HepG2 (cell line): ENCODE measurements at regions not wholly inside any gene's neighbourhood (a gene's known extent, or its start where the extent isn't known, plus 50 kb on each side); places are given as distances from the start of the nearest gene placed in this dataset.

Source experiments
- ATAC-seq: fragments of 200-7000 bp; cut with Tn5 transposase; 3 replicates; pipeline ENCODE4 v1.9.1; 2020; ENCODE audit warnings: mild to moderate bottlenecking, moderate library complexity
- BruUV-seq: library from RNA; stranded (reverse); fragments of 400-500 nt; replicated peaks from 2 replicates; lab custom pipeline; 2021; lab: Mats Ljungman, UMichigan
- CTCF ChIA-PET: fragments of 300-600 bp; formaldehyde crosslinking; extraction: SDS; loops from one replicate; lab custom pipeline; 2021; ENCODE audit warnings: low total read pairs, inconsistent platforms, low intra/inter-chr PET ratio; lab: Yijun Ruan, JAX
- POLR2A ChIA-PET: fragments of 350-600 bp; sonication (Branson Sonifier 250); formaldehyde crosslinking; loops from one replicate; lab custom pipeline; 2020; ENCODE audit warnings: antibody characterized with exemption, inconsistent platforms; lab: Yijun Ruan, JAX
- DNase-seq: peaks from one replicate; pipeline ENCODE4 v3.0.0-alpha.2; 2015; ENCODE audit warnings: low spot score
- FAIRE-seq: peaks from 3 replicates; lab custom pipeline; 2011; peaks lifted over from hg19 to GRCh38; lab: Jason Lieb, UNC
- H2AFZ ChIP-seq: one replicate; pipeline ENCODE4 v1.6.1; 2011; ENCODE audit warnings: low read length, inconsistent platforms
- H3K27ac ChIP-seq: fragments of 300-600 bp; 3 replicates; pipeline ENCODE4 v1.8.0; 2011; ENCODE audit warnings: mixed run types, mild to moderate bottlenecking, mixed read lengths, low read length, inconsistent platforms; ENCODE audit not compliant: insufficient read depth; ENCODE audit errors: extremely low read length
- H3K27me3 ChIP-seq, 2 experiments: fragments of 200-600 bp in 1 of 2; 2 replicates in 1 of 2; 3 replicates in 1 of 2; pipeline versions ENCODE4 v1.6.0 to v1.8.0; 2011; ENCODE audit warnings: low read length in 2 of 2, mild to moderate bottlenecking in 2 of 2, moderate library complexity in 2 of 2, inconsistent platforms in 1 of 2; ENCODE audit not compliant: insufficient read depth in 2 of 2, control insufficient read depth in 1 of 2
- H3K36me3 ChIP-seq, 2 experiments: fragments of 200-600 bp in 1 of 2; replicated peaks in 1 of 2; 2 replicates in 1 of 2; 3 replicates in 1 of 2; pipeline versions ENCODE4 v1.5.1 to v1.8.0; 2011; ENCODE audit warnings: low read length in 2 of 2, inconsistent platforms in 1 of 2; ENCODE audit not compliant: insufficient read depth in 2 of 2, control insufficient read depth in 1 of 2
- H3K4me1 ChIP-seq: 2 replicates; pipeline ENCODE4 v1.5.1; 2012; ENCODE audit warnings: low read length, inconsistent platforms; ENCODE audit not compliant: insufficient read depth
- H3K4me2 ChIP-seq: 2 replicates; pipeline ENCODE4 v1.6.0; 2011; ENCODE audit warnings: low read depth, low read length, inconsistent platforms
- H3K4me3 ChIP-seq, 3 experiments: fragments of 200-600 bp in 1 of 3; sonication (generic), shearing (Covaris generic) in 1 of 3; replicated peaks in 1 of 3; 2 replicates each; pipeline ENCODE4 v1.5.1; 2011 to 2016; ENCODE audit warnings: low read length in 3 of 3, inconsistent platforms in 2 of 3, low read depth in 2 of 3, mild to moderate bottlenecking in 2 of 3, control low read depth in 1 of 3, mixed read lengths in 1 of 3; ENCODE audit not compliant: insufficient read depth in 1 of 3
- H3K79me2 ChIP-seq: one replicate; pipeline ENCODE4 v1.6.1; 2011; ENCODE audit warnings: low read length, inconsistent platforms; ENCODE audit not compliant: insufficient read depth
- H3K9ac ChIP-seq: 2 replicates; pipeline ENCODE4 v1.6.0; 2011; ENCODE audit warnings: mild to moderate bottlenecking, low read depth, low read length, inconsistent platforms; ENCODE audit not compliant: insufficient read depth
- H3K9me3 ChIP-seq: 2 replicates; pipeline ENCODE4 v1.5.1; 2012; ENCODE audit warnings: mild to moderate bottlenecking, low read length
- H4K20me1 ChIP-seq: 2 replicates; pipeline ENCODE4 v1.6.0; 2011; ENCODE audit warnings: inconsistent platforms, mild to moderate bottlenecking, low read length, moderate library complexity; ENCODE audit not compliant: insufficient read depth
- ADNP ChIP-seq: sonication (generic); formaldehyde crosslinking; IDR thresholded peaks from 2 replicates; pipeline ENCODE4 v1.4.0; 2020; ENCODE audit warnings: missing genetic modification reagents
- BORCS8-MEF2B ChIP-seq: sonication (generic); formaldehyde crosslinking; IDR thresholded peaks from 2 replicates; pipeline ENCODE4 v1.8.0; 2022; ENCODE audit warnings: mild to moderate bottlenecking, missing genetic modification reagents
- RELA ChIP-seq: sonication (generic); formaldehyde crosslinking; IDR thresholded peaks from 2 replicates; pipeline ENCODE4 v1.4.0; 2020; ENCODE audit warnings: missing genetic modification reagents
- SIX1 ChIP-seq: sonication (generic); formaldehyde crosslinking; IDR thresholded peaks from 2 replicates; pipeline ENCODE4 v1.4.0; 2020; ENCODE audit warnings: missing genetic modification reagents, borderline replicate concordance
- TFAP4 ChIP-seq: sonication (generic); IDR thresholded peaks from 2 replicates; pipeline ENCODE4 v1.6.1; 2016; ENCODE audit warnings: low read depth, borderline replicate concordance
- TRIM22 ChIP-seq: fragments of 450-650 bp; IDR thresholded peaks from 2 replicates; pipeline ENCODE4 v1.6.1; 2017
- ZFP91 ChIP-seq: sonication (generic); formaldehyde crosslinking; IDR thresholded peaks from 2 replicates; pipeline ENCODE4 v1.9.0; 2022; ENCODE audit warnings: missing genetic modification reagents, mild to moderate bottlenecking, borderline replicate concordance
- ZNF24 ChIP-seq: fragments of 450-650 bp; IDR thresholded peaks from 2 replicates; pipeline ENCODE4 v1.6.1; 2017; ENCODE audit warnings: antibody characterized with exemption, mild to moderate bottlenecking
- WGBS: methylation state at CpG from one replicate; pipeline ENCODE4 v1.1.6; 2017; ENCODE audit warnings: low lambda C conversion rate; 5-methylcytosine and 5-hydroxymethylcytosine counted together
- in situ Hi-C: cut with HindIII; loops from 2 replicates; pipeline ENCODE4 v1.10.0; 2017; ENCODE audit warnings: low pct_unique_long_range_greater_than_20kb; ENCODE audit not compliant: extremely low pct_ligation_motif_present
- intact Hi-C: fragments of 100-400 bp; cut with micrococcal nuclease; formaldehyde crosslinking; loops from one replicate; pipeline ENCODE4 v1.10.0; 2022; ENCODE audit not compliant: unreplicated experiment

- Histone ChIP-seq H3K9ac (no peak overlapping the region), H3K27ac (no peak overlapping the region), H3K79me2 (no peaks in the 10 kb centered on the region), H3K36me3 (no peaks in the 10 kb centered on the region), H3K4me2 (no peak overlapping the region), H3K4me1 (no peaks in the 10 kb centered on the region), H4K20me1 (no peaks in the 10 kb centered on the region), H3K4me3 (no peak overlapping the region), H3K27me3 (no peaks in the 10 kb centered on the region), H2AFZ (no peak overlapping the region), H3K9me3 (peaks cover 91% of the 10 kb centered on the region)
- CTCF ChIA-PET = no interaction called here
- no TSS peak for BruUV-seq
- TF ChIP-seq ZNF24 (no peak), ZFP91 (CRISPR knock-in tag) (no peak), BORCS8-MEF2B (CRISPR knock-in tag) (no peak), TFAP4 (no peak)
- in situ Hi-C loops = no loop called here
- no peak for FAIRE-seq
- POLR2A ChIA-PET = no interaction called here
- WGBS = 16% methylated on average over 3 of the region's 3 CpGs
- no peak for DNase-seq
- intact Hi-C loops = no loop called here
- no peak for ATAC-seq
These were observed 629.7 kb downstream of the UQCRFS1 start for GRCh38 chr19:28583242-28583641.

- H4K20me1 ChIP-seq = no peaks in the 10 kb centered on the region
- H3K36me3 ChIP-seq = no peaks in the 10 kb centered on the region
- WGBS = 0% methylated on average over 2 of the region's 2 CpGs
- in situ Hi-C loops = no loop called here
- no peak overlapping the region for H3K4me3 ChIP-seq
- H3K9ac ChIP-seq = no peak overlapping the region
- no peak for DNase-seq
- no peak overlapping the region for H3K27ac ChIP-seq
- no peak overlapping the region for H3K4me2 ChIP-seq
- ChIA-PET CTCF (no interaction called here), POLR2A (no interaction called here)
- no TSS peak for BruUV-seq
- no peaks in the 10 kb centered on the region for H3K79me2 ChIP-seq
- H3K9me3 ChIP-seq = peaks cover 91% of the 10 kb centered on the region
- H2AFZ ChIP-seq = no peak overlapping the region
- TF ChIP-seq ADNP (CRISPR knock-in tag) = no peak
- TF ChIP-seq RELA (CRISPR knock-in tag) = no peak
- TF ChIP-seq TRIM22 = no peak
- no peak for TF ChIP-seq SIX1
- TF ChIP-seq, all 625 proteins: peak for 0
- FAIRE-seq = no peak
- no peak for ATAC-seq
- Histone ChIP-seq H3K4me1 (no peaks in the 10 kb centered on the region), H3K27me3 (no peaks in the 10 kb centered on the region)
- intact Hi-C loops = no loop called here
These were observed 630.2 kb downstream of the UQCRFS1 start for GRCh38 chr19:28582796-28583195.
